HEK293 (cell line): ENCODE measurements at regions not wholly inside any gene's neighbourhood (a gene's known extent, or its start where the extent isn't known, plus 50 kb on each side); places are given as distances from the start of the nearest gene placed in this dataset.

Source experiments
- CTCF ChIP-seq: fragments of 450-650 bp; formaldehyde crosslinking; IDR thresholded peaks from 2 replicates; pipeline ENCODE4 v1.5.1; 2016; ENCODE audit warnings: missing biosample characterization, missing genetic modification characterization
- PRDM1 ChIP-seq: fragments of 450-650 bp; formaldehyde crosslinking; IDR thresholded peaks from 2 replicates; pipeline ENCODE4; 2016; ENCODE audit warnings: missing biosample characterization, missing genetic modification characterization
- PRDM6 ChIP-seq: fragments of 450-650 bp; formaldehyde crosslinking; IDR thresholded peaks from 2 replicates; pipeline ENCODE4 v1.5.1; 2017; ENCODE audit warnings: missing biosample characterization, missing genetic modification characterization
- REST ChIP-seq: fragments of 450-650 bp; formaldehyde crosslinking; IDR thresholded peaks from 2 replicates; pipeline ENCODE4 v1.5.1; 2016; ENCODE audit warnings: missing biosample characterization, missing genetic modification characterization
- SP3 ChIP-seq: fragments of 450-650 bp; formaldehyde crosslinking; IDR thresholded peaks from 2 replicates; pipeline ENCODE4 v1.5.1; 2016; ENCODE audit warnings: missing biosample characterization, missing genetic modification characterization
- YY1 ChIP-seq: fragments of 450-650 bp; formaldehyde crosslinking; IDR thresholded peaks from 2 replicates; pipeline ENCODE4 v1.5.1; 2018; ENCODE audit warnings: missing biosample characterization, missing genetic modification characterization
- ZBTB8A ChIP-seq: fragments of 450-650 bp; formaldehyde crosslinking; IDR thresholded peaks from 2 replicates; pipeline ENCODE4 v1.5.1; 2016; ENCODE audit warnings: missing biosample characterization, missing genetic modification characterization
- ZNF121 ChIP-seq: fragments of 450-650 bp; formaldehyde crosslinking; IDR thresholded peaks from 2 replicates; pipeline ENCODE4 v1.5.1; 2016; ENCODE audit warnings: missing biosample characterization, missing genetic modification characterization
- ZNF148 ChIP-seq: fragments of 450-650 bp; formaldehyde crosslinking; IDR thresholded peaks from 2 replicates; pipeline ENCODE4 v1.5.0; 2017; ENCODE audit warnings: missing biosample characterization, missing genetic modification characterization, borderline replicate concordance
- ZNF155 ChIP-seq: fragments of 450-650 bp; formaldehyde crosslinking; IDR thresholded peaks from 2 replicates; pipeline ENCODE4 v1.5.1; 2016; ENCODE audit warnings: missing biosample characterization, missing genetic modification characterization
- ZNF404 ChIP-seq: fragments of 450-650 bp; formaldehyde crosslinking; IDR thresholded peaks from 2 replicates; pipeline ENCODE4 v1.5.1; 2017; ENCODE audit warnings: missing biosample characterization, missing genetic modification characterization
- ZNF449 ChIP-seq: fragments of 450-650 bp; formaldehyde crosslinking; IDR thresholded peaks from 2 replicates; pipeline ENCODE4 v1.5.1; 2017; ENCODE audit warnings: missing biosample characterization, mild to moderate bottlenecking, missing genetic modification characterization, moderate library complexity

- TF ChIP-seq ZBTB8A (tag by site-specific recombination): no peak
- TF ChIP-seq REST (tag by site-specific recombination): no peak
- TF ChIP-seq PRDM6: no peak
- TF ChIP-seq ZNF121 (tag by site-specific recombination): no peak
- TF ChIP-seq CTCF (tag by site-specific recombination): no peak
- TF ChIP-seq YY1 (tag by site-specific recombination): no peak
- no peak for TF ChIP-seq ZNF449 (tag by site-specific recombination)
- TF ChIP-seq ZNF155 (tag by site-specific recombination): no peak
- no peak for TF ChIP-seq SP3
- TF ChIP-seq ZNF404 (tag by site-specific recombination): no peak
- no peak for TF ChIP-seq ZNF148 (tag by site-specific recombination)
- no peak for TF ChIP-seq PRDM1 (tag by site-specific recombination)
These were observed 53.5 kb upstream of the CD34 start for GRCh38 chr1:207964195-207964966.
